Mesenchymal stem cell (in vitro differentiated cells and primary cell): ENCODE measurements at regions not wholly inside any gene's neighbourhood (a gene's known extent, or its start where the extent isn't known, plus 50 kb on each side); places are given as distances from the start of the nearest gene placed in this dataset.
A peak's percentile ranks its signal among the peaks of the same experiment; 100 is the strongest.

Source experiments
- DNase-seq: peaks from one replicate; pipeline ENCODE4 v3.0.0-alpha.2; 2013
- H2AFZ ChIP-seq: one replicate; pipeline ENCODE4 v1.6.1; 2013; ENCODE audit warnings: low read depth, mild to moderate bottlenecking, control low read depth, inconsistent platforms, low read length, moderate library complexity
- H2AK5ac ChIP-seq: 2 replicates; pipeline ENCODE4 v1.6.1; 2013; ENCODE audit warnings: low read length, moderate library complexity, mild to moderate bottlenecking, inconsistent platforms; ENCODE audit not compliant: severe bottlenecking
- H2BK120ac ChIP-seq: one replicate; pipeline ENCODE4 v1.6.1; 2013; ENCODE audit warnings: low read depth, mild to moderate bottlenecking, inconsistent platforms, low read length, moderate library complexity
- H2BK12ac ChIP-seq, 2 experiments: one replicate each; pipeline ENCODE4 v1.6.1; 2013; ENCODE audit warnings: inconsistent platforms in 2 of 2, low read length in 2 of 2, mild to moderate bottlenecking in 2 of 2, moderate library complexity in 2 of 2, control low read depth in 1 of 2
- H2BK15ac ChIP-seq: one replicate; pipeline ENCODE4 v1.6.1; 2013; ENCODE audit warnings: mild to moderate bottlenecking, low read depth, inconsistent platforms; ENCODE audit not compliant: poor library complexity, severe bottlenecking
- H2BK5ac ChIP-seq: 2 replicates; pipeline ENCODE4 v1.6.1; 2013; ENCODE audit warnings: low read depth, mild to moderate bottlenecking, low read length, control low read depth, inconsistent platforms; ENCODE audit not compliant: poor library complexity, severe bottlenecking
- H3K14ac ChIP-seq, 2 experiments: one replicate each; pipeline ENCODE4 v1.6.1; 2013; ENCODE audit warnings: inconsistent platforms in 2 of 2, low read length in 2 of 2, control low read depth in 1 of 2, mild to moderate bottlenecking in 1 of 2, moderate library complexity in 1 of 2
- H3K18ac ChIP-seq, 2 experiments: one replicate each; pipeline ENCODE4 v1.6.1; 2013; ENCODE audit warnings: inconsistent platforms in 2 of 2, low read length in 2 of 2, control low read depth in 1 of 2, low read depth in 1 of 2, mild to moderate bottlenecking in 1 of 2
- H3K23ac ChIP-seq, 2 experiments: one replicate each; pipeline ENCODE4 v1.6.1; 2013; ENCODE audit warnings: inconsistent platforms in 2 of 2, low read length in 2 of 2, mild to moderate bottlenecking in 2 of 2, moderate library complexity in 2 of 2, control low read depth in 1 of 2
- H3K27ac ChIP-seq: 2 replicates; pipeline ENCODE4 v1.5.1; 2013; ENCODE audit warnings: mild to moderate bottlenecking, moderate library complexity, low read length, control low read depth, inconsistent platforms; ENCODE audit not compliant: poor library complexity, severe bottlenecking
- H3K27me3 ChIP-seq, 2 experiments: 2 replicates each; pipeline versions ENCODE4 v1.6.1 to v1.7.0; 2013; ENCODE audit warnings: low read length in 2 of 2, mild to moderate bottlenecking in 2 of 2, moderate library complexity in 2 of 2, control low read depth in 1 of 2, inconsistent platforms in 1 of 2; ENCODE audit not compliant: control insufficient read depth in 1 of 2, insufficient read depth in 1 of 2
- H3K36me3 ChIP-seq, 2 experiments: 2 replicates each; pipeline versions ENCODE4 v1.6.1 to v1.7.0; 2013; ENCODE audit warnings: low read length in 2 of 2, control low read depth in 1 of 2, inconsistent platforms in 1 of 2, low read depth in 1 of 2, mild to moderate bottlenecking in 1 of 2; ENCODE audit not compliant: insufficient read depth in 2 of 2, control insufficient read depth in 1 of 2
- H3K4ac ChIP-seq, 2 experiments: one replicate each; pipeline ENCODE4 v1.6.1; 2013; ENCODE audit warnings: inconsistent platforms in 2 of 2, low read length in 2 of 2, mild to moderate bottlenecking in 2 of 2, moderate library complexity in 2 of 2, control low read depth in 1 of 2, low read depth in 1 of 2
- H3K4me1 ChIP-seq: 2 replicates; pipeline ENCODE4 v1.6.1; 2013; ENCODE audit warnings: low read depth, low read length, control low read depth; ENCODE audit not compliant: control insufficient read depth, insufficient read depth
- H3K4me2 ChIP-seq: 2 replicates; pipeline ENCODE4 v1.6.1; 2013; ENCODE audit warnings: low read length, mild to moderate bottlenecking, inconsistent platforms; ENCODE audit not compliant: poor library complexity, severe bottlenecking
- H3K4me3 ChIP-seq, 2 experiments: 2 replicates each; pipeline versions ENCODE4 v1.5.1 to v1.7.0; 2013; ENCODE audit warnings: low read length in 2 of 2, mild to moderate bottlenecking in 2 of 2, control low read depth in 1 of 2, low read depth in 1 of 2; ENCODE audit not compliant: insufficient read depth in 1 of 2
- H3K79me1 ChIP-seq: replicated peaks from 2 replicates; pipeline ENCODE4 v1.6.1; 2013; ENCODE audit warnings: mild to moderate bottlenecking, control low read depth, low read length, inconsistent platforms; ENCODE audit not compliant: poor library complexity, severe bottlenecking
- H3K9ac ChIP-seq: 2 replicates; pipeline ENCODE4 v1.7.0; 2013; ENCODE audit warnings: mild to moderate bottlenecking, low read length, moderate library complexity
- H3K9me3 ChIP-seq: 2 replicates; pipeline ENCODE4 v1.7.0; 2013; ENCODE audit warnings: mild to moderate bottlenecking, low read length; ENCODE audit not compliant: control insufficient read depth
- H4K8ac ChIP-seq: one replicate; pipeline ENCODE4 v1.6.1; 2013; ENCODE audit warnings: inconsistent platforms, mild to moderate bottlenecking, low read length, moderate library complexity
- H4K91ac ChIP-seq: one replicate; pipeline ENCODE4 v1.6.1; 2013; ENCODE audit warnings: mild to moderate bottlenecking, low read length, inconsistent platforms
- WGBS: methylation state at CpG from one replicate; pipeline ENCODE4 v1.1.7; 2013; ENCODE audit warnings: mixed read lengths; 5-methylcytosine and 5-hydroxymethylcytosine counted together

GRCh38 chr2:134773759-134774742, 55.3 kb upstream of the TMEM163 start:
- Histone ChIP-seq H3K36me3 (no peaks in the 10 kb centered on the region), H3K9ac (no peak overlapping the region), H3K4me3 (no peak overlapping the region), H2BK12ac (no peak overlapping the region), H3K9me3 (no peaks in the 10 kb centered on the region), H3K79me1 (no peaks in the 10 kb centered on the region), H2BK15ac (no peak overlapping the region), H2BK120ac (peak overlapping the region; percentile 21), H3K14ac (peak overlapping the region in 1 of 2 experiments; percentile 21), H3K4me1 (peaks cover 9% of the 10 kb centered on the region), H4K91ac (peak overlapping the region; percentile 22), H3K27ac (no peak overlapping the region), H3K27me3 (peaks cover 0 to 19% of the 10 kb centered on the region in 2 experiments), H2BK5ac (no peak overlapping the region), H3K18ac (peak overlapping the region in 1 of 2 experiments; percentile 50), H3K23ac (no peak overlapping the region), H3K4ac (peak overlapping the region; percentile 42 to 43), H2AFZ (no peak overlapping the region), H4K8ac (peak overlapping the region; percentile 35), H3K4me2 (no peak overlapping the region), H2AK5ac (no peak overlapping the region)
- peak; percentile 23 for DNase-seq
- WGBS = 22% methylated on average over 7 of the region's 7 CpGs

DNA sequence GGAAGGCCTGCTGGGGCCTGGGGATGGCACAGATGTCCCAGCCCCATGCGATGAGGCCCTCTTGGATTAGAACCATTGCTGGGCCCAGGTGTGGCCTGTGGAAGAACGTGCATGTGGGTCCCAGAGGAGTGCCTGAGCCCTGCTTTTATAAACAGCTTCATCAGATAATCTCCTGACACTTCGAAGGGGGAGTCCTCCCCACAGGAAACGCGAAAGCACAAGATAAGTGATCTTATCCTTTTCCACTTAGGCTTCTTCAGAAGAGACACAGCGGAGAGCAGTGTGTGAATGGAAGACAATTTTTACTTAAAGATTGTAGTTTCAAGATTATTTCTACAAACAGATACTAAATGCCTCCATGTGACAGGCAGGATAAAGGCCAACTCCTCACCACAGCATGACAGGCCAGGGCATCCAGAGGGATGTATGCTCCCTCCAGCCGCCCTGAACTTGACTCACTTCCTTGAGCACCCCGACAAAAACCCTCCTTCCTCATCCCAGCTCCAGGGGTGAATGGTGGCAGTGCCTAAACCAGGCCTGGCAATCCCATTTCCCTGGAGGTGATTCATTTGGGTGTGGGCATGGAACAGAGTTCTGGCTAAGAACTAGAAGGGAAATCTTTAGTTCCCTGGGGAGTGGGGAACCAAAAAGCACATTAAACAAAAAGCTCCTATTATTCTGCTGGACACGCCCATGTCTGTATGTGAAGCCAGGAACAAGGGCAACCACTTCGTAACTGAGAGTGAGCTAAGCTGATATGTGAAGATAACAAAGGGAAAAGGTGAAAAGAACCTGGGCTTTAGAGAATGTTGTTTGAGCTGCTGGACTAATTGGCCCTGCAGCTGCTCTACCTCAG, 56.2 kb upstream of the TMEM163 start:
- Histone ChIP-seq H3K4me2 (no peak overlapping the region), H2BK15ac (peak overlapping the region; percentile 71), H3K9ac (no peak overlapping the region)

DNA sequence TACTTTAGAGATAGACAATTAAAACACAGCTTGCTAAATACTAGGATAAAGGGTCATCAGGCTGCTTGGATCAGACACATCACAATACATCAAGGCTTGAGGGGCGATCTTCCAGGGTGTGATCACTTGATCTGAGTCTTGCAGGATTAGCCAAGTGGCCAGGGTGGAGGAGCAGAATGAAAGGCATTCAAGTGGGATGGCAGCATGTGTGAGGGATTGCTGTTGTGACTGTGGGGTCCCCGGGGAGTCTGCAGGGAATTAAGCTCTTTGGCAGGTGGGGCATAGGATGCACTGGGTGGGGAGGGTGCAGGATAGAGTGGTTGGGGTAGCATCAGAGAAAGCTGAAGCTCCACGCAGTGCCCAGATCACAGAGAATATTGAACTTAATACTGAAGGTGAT, 58.0 kb upstream of the TMEM163 start:
- Histone ChIP-seq H2AK5ac (no peak overlapping the region), H3K23ac (no peak overlapping the region)
- WGBS = 92% methylated on average over 2 of the region's 3 CpGs

More for the DNA sequence above, 56.2 kb upstream of the TMEM163 start:
- no peak overlapping the region for H4K91ac ChIP-seq
- H3K4me3 ChIP-seq = no peak overlapping the region
- peaks cover 0 to 13% of the 10 kb centered on the region in 2 experiments for H3K27me3 ChIP-seq
- no peak overlapping the region for H2BK120ac ChIP-seq
- peak; percentile 47 for DNase-seq
- no peak overlapping the region for H3K27ac ChIP-seq
- H4K8ac ChIP-seq = no peak overlapping the region
- H3K79me1 ChIP-seq = no peaks in the 10 kb centered on the region
- no peak overlapping the region for H2AFZ ChIP-seq
- H3K36me3 ChIP-seq = no peaks in the 10 kb centered on the region
- no peak overlapping the region for H3K14ac ChIP-seq
- no peak overlapping the region for H3K4ac ChIP-seq
- no peak overlapping the region for H2BK5ac ChIP-seq
- no peak overlapping the region for H3K18ac ChIP-seq
- WGBS = 33% methylated on average over 4 of the region's 10 CpGs
- H3K23ac ChIP-seq = no peak overlapping the region
- H2BK12ac ChIP-seq = no peak overlapping the region
- no peak overlapping the region for H2AK5ac ChIP-seq
- H3K9me3 ChIP-seq = no peaks in the 10 kb centered on the region
- H3K4me1 ChIP-seq = peaks cover 9% of the 10 kb centered on the region

GRCh38 chr2:134777593-134777992, 58.8 kb upstream of the TMEM163 start:
- H3K4me3 ChIP-seq = no peak overlapping the region
- H3K27ac ChIP-seq = no peak overlapping the region
- H3K14ac ChIP-seq = no peak overlapping the region
- no peaks in the 10 kb centered on the region for H3K36me3 ChIP-seq
- no peak overlapping the region for H4K8ac ChIP-seq
- H3K9ac ChIP-seq = no peak overlapping the region
- H2BK5ac ChIP-seq = no peak overlapping the region
- H3K18ac ChIP-seq = no peak overlapping the region
- H3K79me1 ChIP-seq = no peaks in the 10 kb centered on the region
- no peaks in the 10 kb centered on the region for H3K9me3 ChIP-seq
- no peak overlapping the region for H3K23ac ChIP-seq
- H3K27me3 ChIP-seq = peaks cover 0 to 5% of the 10 kb centered on the region in 2 experiments
- no peak overlapping the region for H2AK5ac ChIP-seq
- no peak overlapping the region for H2AFZ ChIP-seq
- H3K4ac ChIP-seq = no peak overlapping the region
- no peak overlapping the region for H2BK12ac ChIP-seq
- peaks cover 9% of the 10 kb centered on the region for H3K4me1 ChIP-seq
- H3K4me2 ChIP-seq = no peak overlapping the region
- no peak overlapping the region for H2BK120ac ChIP-seq
- WGBS = 87% methylated on average over 4 of the region's 4 CpGs
- no peak overlapping the region for H2BK15ac ChIP-seq
- no peak overlapping the region for H4K91ac ChIP-seq
- no peak for DNase-seq

More for the DNA sequence above, 58.0 kb upstream of the TMEM163 start:
- no peak overlapping the region for H2BK15ac ChIP-seq
- H3K14ac ChIP-seq = no peak overlapping the region
- H3K4ac ChIP-seq = no peak overlapping the region
- no peak overlapping the region for H3K9ac ChIP-seq
- H3K79me1 ChIP-seq = no peaks in the 10 kb centered on the region
- no peak overlapping the region for H4K91ac ChIP-seq
- no peaks in the 10 kb centered on the region for H3K9me3 ChIP-seq
- no peak overlapping the region for H3K27ac ChIP-seq
- no peak overlapping the region for H2AFZ ChIP-seq
- no peak overlapping the region for H3K4me2 ChIP-seq
- no peak overlapping the region for H3K4me3 ChIP-seq
- no peak for DNase-seq
- no peak overlapping the region for H4K8ac ChIP-seq
- H3K27me3 ChIP-seq = peaks cover 0 to 5% of the 10 kb centered on the region in 2 experiments
- H2BK12ac ChIP-seq = no peak overlapping the region
- no peak overlapping the region for H3K18ac ChIP-seq
- H3K4me1 ChIP-seq = peaks cover 9% of the 10 kb centered on the region
- no peak overlapping the region for H2BK5ac ChIP-seq
- no peak overlapping the region for H2BK120ac ChIP-seq
- H3K36me3 ChIP-seq = no peaks in the 10 kb centered on the region
